ENCODE measurements at regions not wholly inside any gene's neighbourhood (a gene's known extent, or its start where the extent isn't known, plus 50 kb on each side); places are given as distances from the start of the nearest gene placed in this dataset.
A peak's percentile ranks its signal among the peaks of the same experiment; 100 is the strongest.

DNA sequence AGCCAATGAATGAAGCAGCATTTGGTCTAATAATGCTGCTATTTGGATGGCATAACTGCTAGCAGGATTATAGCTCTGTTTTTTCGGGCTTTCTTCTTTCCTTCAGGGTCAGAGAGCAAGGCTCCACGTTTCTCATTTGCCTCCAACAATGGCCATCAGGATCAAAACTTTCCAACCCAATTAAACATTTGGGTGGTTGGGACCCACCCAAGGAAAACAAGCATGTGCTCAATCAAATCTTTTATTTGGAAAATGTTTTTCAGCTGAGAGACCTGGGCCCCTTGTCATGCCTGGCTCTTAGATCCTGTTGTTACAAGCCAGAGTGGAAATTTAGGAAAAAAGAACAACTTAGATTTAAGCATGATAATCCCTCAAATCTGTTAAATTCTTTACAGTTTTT, 373.1 kb upstream of the USP24 start:
- 54% methylated on average over 2 of the region's 2 CpGs for WGBS (ENCODE audit: insufficient coverage, low coverage, low lambda C conversion rate, missing lambda C conversion rate)
- intact Hi-C loops (cut with DNase I) = no loop called here
- H3K4me3 ChIP-seq = no peak overlapping the region

GRCh38 chr1:55586771-55587170, 371.6 kb upstream of the USP24 start:
- TF ChIP-seq POLR2A (IDR thresholded peaks at IDR 0.05) (no peak), CTCF (IDR thresholded peaks at IDR 0.05) (no peak)
- WGBS (ENCODE audit: insufficient coverage, low coverage, low lambda C conversion rate, missing lambda C conversion rate) = 71% methylated on average over 3 of the region's 3 CpGs
- intact Hi-C loops (cut with DNase I) = no loop called here
- Histone ChIP-seq H3K27ac (no peak overlapping the region), H3K36me3 (no peaks in the 10 kb centered on the region), H3K4me3 (no peak overlapping the region), H3K27me3 (no peaks in the 10 kb centered on the region), H3K4me1 (no peaks in the 10 kb centered on the region), H3K9me3 (no peaks in the 10 kb centered on the region)
- ATAC-seq (peak in 1 of 4 donors; percentile 19), DNase-seq (no peak)

More for the DNA sequence above, 373.1 kb upstream of the USP24 start:
- Histone ChIP-seq H3K4me1 (no peaks in the 10 kb centered on the region), H3K36me3 (no peaks in the 10 kb centered on the region), H3K27ac (no peak overlapping the region), H3K9me3 (no peaks in the 10 kb centered on the region), H3K27me3 (no peaks in the 10 kb centered on the region)
- no peak for TF ChIP-seq CTCF (IDR thresholded peaks at IDR 0.05)
- no peak for TF ChIP-seq POLR2A (IDR thresholded peaks at IDR 0.05)
- no peak for DNase-seq
- no peak for ATAC-seq

GRCh38 chr1:55585402-55585792, 370.2 kb upstream of the USP24 start:
- H3K4me3 ChIP-seq = no peak overlapping the region
- ATAC-seq (no peak), DNase-seq (no peak)
- no peaks in the 10 kb centered on the region for H3K27me3 ChIP-seq
- H3K36me3 ChIP-seq = no peaks in the 10 kb centered on the region
- no peak for TF ChIP-seq CTCF (IDR thresholded peaks at IDR 0.05)
- TF ChIP-seq POLR2A (IDR thresholded peaks at IDR 0.05) = no peak
- H3K27ac ChIP-seq = no peak overlapping the region
- WGBS (ENCODE audit: insufficient coverage, low coverage, low lambda C conversion rate, missing lambda C conversion rate) = 79% methylated on average over 3 of the region's 3 CpGs
- no peaks in the 10 kb centered on the region for H3K4me1 ChIP-seq
- intact Hi-C loops (cut with DNase I) = no loop called here
- no peaks in the 10 kb centered on the region for H3K9me3 ChIP-seq

DNA sequence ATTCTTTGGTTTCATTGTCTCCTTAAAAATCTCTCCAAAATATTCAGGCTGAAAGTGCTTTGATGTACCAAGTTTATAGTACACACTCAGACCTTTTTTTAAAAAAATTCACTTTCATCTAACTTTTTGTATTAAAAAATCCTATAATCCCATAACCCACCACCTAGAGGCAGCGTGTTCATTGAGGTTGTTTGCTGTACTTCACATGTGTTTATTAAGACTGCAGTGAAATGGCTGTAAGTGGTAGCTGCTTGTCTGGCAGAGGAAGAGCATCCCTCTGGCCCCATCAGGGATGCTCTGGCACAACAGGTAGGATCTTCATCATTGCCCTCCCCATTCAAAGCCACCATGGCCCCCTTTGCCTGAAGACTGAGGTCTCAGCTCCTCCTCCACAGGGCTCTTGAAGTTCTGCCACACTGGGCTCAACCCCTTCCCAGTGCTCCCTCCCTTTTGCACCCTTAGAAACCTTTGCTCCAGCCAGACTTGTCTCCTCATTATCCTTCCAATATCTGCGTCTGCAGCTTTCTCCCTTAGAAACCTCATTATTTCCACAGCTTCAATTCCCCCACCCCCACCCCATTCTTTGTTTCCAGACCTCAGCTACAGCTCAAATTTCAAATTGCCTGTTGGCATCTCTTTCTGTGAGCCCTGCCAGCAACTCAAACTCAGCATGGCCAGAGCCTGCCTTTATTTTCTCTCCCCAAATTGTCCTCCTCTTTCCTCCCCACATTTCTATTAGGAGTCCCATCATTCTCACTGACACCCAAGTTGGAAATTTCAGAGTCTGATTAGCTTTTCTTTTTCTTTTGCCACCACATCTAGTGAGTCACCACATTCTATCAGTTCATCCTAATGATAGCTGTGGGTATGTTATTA, 369.6 kb upstream of the USP24 start:
- ATAC-seq (no peak), DNase-seq (no peak)
- WGBS (ENCODE audit: insufficient coverage, low coverage, low lambda C conversion rate, missing lambda C conversion rate) = 27% methylated on average over 2 of the region's 2 CpGs
- Histone ChIP-seq H3K4me1 (no peaks in the 10 kb centered on the region), H3K9me3 (no peaks in the 10 kb centered on the region), H3K27me3 (no peaks in the 10 kb centered on the region), H3K36me3 (no peaks in the 10 kb centered on the region), H3K4me3 (no peak overlapping the region), H3K27ac (no peak overlapping the region)
- intact Hi-C loops (cut with DNase I) = no loop called here
- no peak for TF ChIP-seq CTCF (IDR thresholded peaks at IDR 0.05)
- no peak for TF ChIP-seq POLR2A (IDR thresholded peaks at IDR 0.05)
